Hepatic stellate cell (primary cell): ENCODE measurements at regions not wholly inside any gene's neighbourhood (a gene's known extent, or its start where the extent isn't known, plus 50 kb on each side); places are given as distances from the start of the nearest gene placed in this dataset.
A peak's percentile ranks its signal among the peaks of the same experiment; 100 is the strongest.

Source experiments
- DNase-seq: peaks from one replicate; pipeline ENCODE4 v3.0.0; 2011; ENCODE audit warnings: low spot score

DNA sequence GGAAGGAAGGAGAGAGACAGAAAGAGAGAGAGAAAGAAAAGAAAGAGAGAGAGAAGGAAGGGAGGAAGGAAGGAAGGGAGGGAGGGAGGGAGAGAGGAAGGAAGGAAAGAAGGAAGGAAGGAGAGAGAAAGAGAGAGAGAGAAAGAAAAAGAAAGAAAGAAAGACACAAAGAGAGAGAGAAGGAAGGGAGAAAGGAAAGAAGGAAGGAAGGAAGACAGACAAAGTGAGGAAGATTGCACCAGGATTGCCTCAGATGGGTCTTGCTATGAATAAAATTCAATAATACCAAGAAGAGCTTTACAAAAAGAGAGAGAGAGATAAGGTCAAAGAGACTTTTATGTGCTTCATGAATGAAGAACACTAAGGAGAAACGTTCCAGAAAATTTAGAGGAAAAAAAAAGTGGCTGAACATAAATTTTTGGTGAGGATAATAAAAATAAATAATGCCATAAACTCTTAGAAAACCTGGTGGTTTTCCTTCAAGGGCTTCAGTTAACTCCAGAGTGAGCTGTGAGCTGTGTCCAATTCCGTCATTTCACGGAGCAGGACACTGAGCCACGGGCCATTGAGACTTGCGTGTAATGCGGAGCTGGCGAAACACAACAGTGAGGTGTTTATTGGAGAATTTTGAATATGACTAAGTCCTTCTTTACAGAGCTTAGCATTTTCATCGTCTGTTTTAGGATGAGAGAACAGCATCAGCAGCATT lies 72.7 kb upstream of the TNRC6C start:
- no peak for DNase-seq

DNA sequence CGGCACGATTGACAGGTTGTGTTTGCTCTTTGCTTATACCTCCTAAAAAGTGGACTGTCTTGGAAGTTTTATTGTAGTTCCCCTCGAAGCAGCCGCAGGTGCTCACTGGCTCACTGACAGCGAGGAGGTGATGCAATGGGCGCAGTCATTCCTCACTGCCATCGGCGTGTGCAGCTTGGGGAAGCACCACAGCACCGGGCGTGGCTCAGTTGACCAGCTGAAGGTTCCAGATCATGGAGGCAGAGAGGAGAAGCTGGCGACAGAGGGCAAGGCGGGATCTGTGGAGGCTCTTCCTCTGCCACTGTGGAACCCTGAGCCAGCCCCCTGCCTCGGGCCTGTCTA lies 72.1 kb upstream of the TNRC6C start:
- DNase-seq, result no peak

DNA sequence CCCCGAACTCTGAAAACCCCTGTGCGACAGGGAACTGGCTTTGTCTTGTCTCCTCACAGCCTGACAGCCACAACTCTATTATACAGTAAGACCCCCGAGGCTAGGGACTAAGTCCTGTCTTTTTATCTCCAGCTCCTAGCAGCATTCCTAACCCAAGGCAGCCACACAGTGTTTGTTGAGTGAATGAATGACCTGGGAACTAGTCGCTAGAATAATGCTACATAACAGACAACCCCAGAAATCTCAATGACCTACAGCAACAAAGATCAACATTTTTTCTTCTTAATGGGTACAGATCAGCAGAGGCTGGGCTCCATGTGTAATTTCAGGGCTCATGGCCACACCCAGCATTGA lies 71.4 kb upstream of the TNRC6C start:
- no peak for DNase-seq

DNA sequence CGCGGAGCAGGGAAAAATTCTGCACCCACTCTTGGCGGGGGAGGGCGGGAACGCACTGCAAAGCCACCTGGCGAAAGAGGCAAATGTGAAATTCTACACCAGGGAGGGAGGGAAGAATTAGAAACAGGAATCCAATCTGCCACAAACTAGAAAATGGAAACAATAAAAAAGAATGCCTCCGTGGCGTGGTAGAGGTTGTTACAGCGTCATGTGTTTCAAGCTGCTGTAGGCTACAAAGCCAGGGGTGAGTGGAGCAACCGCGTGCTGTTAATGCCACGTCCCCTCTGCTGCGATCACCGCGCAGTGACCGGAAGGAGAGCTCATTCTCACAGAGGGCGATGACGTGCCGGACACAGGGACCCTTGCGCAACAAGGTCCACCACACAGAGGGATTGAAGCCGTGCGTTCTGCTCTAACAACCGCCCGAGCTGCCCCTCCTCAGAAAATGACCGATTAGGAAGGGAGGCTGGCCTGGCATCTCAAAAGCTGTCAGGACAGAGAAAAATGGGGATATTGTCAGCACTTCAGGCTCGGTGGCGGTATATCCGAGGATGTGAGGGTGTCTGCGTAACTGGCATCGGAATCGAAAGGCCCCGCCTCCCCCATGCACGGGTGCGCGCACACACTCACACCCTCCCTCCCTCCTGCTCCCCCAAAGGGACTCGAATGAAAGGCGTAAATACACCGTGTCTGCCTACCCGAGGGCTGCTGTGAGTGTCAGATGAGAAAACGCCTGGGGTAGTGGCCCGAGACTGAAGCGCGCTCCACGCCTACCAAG lies 70.8 kb upstream of the TNRC6C start:
- peak; percentile 84 for DNase-seq

DNA sequence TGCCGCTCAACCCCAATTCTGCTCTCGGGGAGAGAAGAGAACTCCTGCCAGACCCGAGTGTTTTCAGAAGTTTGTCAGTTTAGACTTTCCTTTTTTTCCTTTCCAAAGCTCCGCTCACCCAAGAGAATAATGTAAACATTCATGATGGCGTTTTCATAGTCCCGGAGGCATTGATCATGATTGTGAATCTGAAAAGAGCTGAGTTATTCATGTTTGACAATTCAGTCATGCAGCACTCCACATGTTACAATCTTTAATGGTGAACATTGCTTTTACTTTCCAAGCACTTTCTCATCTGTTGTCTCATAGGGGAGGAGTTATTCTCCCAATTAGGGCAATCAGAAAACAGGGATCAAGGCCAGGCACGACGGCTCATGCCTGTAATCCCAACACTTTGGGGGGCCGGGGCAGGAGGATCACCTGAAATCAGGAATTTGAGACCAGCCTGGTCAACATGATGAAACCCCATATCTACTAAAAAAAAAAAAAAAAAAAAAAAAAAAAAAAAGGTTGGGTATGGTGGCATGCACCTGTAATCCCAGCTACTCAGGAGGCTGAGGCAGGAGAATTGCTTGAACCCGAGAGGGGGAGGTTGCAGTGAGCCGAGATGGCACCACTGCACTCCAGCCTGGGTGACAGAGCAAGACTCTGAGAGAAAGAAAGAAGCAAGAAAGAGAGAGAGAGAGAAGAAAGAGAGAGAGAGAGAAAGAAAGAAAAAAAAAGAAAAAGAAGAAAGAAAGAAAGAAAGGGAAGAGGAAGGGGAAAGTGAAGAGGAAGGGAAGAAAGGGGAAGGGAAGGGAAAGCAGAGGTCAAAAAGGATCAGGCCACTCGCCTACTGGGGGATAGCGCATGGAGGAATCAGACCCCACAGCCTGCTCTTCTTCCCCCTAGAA lies 70.0 kb upstream of the TNRC6C start:
- DNase-seq, result no peak

DNA sequence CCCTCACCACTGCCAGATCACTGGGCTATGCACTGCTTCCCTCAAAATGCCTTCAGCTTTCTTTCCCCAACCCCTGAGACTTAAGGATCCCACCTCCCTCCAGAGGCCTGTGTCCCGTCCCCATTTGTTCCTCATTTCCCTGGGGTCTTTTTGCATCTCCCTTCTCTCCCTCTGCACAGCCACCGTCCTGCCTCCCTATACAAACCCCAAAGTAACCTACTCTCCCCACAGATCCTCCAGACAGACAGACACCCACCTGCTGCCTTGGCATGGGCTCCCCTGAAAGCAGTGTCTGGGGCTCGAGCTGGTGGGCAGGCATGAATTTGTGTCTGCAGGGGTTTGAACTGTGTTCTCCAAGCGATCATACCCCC lies 69.4 kb upstream of the TNRC6C start:
- DNase-seq, result no peak

DNA sequence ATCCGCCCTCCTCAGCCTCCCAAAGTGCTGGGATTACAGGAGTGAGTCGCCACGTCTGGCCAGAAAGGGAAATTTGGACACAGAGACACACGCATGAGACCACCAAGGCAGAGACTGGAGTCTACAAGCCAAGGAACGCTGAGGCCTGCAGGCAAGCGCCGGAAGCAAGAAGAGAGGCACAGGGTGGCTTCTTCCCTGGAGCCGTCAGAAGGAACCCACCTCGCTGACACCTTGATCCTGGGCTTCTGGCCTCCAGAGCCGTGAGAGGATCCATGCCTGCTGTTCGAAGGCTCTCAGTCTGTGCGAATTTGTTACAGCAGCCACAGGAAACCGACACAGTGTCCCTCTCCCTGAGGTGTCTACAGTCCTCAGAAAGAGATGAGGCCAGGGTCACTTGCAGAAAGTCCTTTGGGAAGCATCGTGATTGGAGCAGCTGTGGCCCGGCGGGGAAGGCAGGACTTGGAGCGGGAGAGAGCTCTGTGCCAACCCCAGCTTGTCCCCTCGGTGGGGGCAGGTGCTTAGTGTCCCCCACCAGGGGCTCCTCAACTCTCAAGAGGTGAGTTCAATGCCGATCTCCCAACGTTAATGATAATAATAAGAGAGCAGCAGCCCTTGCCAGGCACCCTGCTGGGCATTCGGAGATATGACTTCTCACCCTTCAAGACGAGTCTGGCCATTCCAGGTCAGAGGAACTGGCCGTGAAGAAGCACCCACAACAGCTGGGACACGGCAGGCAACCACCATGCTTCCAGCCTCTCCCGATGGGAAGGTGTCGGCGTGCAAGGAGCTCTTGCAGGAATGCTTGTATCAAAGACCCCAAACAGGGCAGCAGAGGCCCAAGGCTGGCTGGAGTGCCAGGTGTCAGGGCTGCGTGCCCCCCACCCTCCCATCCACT lies 68.4 kb upstream of the TNRC6C start:
- no peak for DNase-seq

DNA sequence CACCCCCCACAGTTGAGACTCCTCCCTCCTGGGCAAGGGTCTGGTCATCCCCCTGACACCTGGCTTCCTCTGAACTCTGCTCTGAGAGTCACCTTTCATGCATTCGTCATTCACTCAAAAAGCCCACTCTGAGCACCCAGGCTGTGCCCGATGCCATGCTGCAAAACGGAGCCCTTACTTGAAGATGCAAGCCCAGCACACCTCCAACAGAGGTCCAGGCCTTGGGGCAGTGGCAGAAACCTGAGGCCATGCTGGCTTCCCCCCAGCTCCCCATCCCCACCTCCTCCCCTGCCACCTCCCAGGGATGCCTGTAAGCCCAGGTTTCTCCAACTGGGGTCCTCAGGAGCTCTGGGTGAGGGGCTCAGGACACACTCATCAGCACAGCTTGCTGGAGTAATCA lies 67.7 kb upstream of the TNRC6C start:
- DNase-seq, result no peak

DNA sequence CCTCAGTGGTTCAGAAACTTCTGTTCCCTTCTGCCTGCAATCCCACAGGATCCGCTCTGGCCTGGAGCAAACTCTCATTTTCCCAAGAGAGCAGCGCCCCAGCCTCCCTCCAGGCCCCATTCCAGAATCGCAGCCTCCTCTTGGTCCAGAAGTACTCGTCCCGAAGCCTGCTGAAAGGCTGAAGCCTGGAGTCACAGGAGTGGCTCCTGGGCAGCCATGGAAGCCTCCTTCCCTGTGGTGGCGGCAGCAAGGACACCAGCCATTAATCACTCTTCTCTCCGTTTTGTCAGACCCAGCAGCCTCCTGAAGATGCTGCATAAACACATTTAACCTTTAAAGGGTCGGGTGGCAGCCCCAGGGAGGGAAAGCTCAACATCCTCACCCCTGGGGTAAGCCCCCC lies 66.9 kb upstream of the TNRC6C start:
- DNase-seq, result no peak

DNA sequence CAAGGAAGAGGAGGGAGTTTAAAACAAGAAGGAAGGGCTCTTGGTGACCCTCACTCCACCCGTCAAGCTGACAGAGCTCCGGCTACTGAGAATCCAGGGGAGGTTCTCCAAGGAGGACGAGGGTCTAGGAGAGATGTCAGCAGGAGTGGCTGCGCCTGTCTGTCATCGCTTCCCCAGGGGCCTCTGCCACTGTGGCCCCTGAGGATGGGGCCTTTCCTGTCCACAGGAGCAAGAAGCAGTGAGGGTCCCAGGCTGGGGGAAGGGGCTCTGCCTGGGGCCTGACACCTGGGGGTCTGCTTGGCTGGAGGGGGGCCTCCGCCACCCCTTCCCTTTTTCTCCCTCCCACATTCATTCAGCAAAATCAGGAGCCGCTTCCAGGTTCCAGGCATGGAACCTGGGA lies 66.5 kb upstream of the TNRC6C start:
- DNase-seq, result no peak

DNA sequence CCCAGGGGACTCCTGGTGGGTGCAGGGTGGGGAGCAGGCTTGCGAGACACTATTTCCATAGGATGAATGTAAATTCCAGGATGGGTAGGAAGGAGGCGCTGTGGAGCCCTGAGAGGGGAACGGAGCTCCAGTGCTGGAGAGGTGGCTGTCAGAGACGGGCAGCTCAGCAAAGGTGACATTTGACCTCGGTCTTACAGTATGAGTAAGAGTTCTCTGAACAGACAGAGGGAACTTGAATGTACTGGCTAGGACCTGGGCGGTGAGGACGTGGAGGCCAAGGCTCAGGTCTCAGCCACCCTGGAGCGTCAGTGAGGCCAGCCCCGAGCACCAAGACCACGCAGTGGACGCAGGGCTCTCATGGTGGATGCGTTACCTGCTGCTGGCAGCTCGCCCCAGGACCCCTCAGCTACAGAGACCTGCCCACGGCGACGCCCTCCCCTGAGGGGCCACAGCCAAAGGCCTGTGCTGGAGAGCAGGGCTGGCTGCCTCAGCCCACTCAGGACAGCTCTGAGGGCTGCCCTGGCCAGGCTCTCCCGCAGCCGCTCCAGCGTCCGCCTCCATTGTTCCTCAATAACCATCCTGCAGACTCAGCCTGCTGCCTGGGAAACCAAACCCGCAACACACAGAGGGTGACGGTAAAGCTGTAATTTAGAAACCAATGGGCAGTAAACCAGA lies 65.9 kb upstream of the TNRC6C start:
- DNase-seq, result no peak

DNA sequence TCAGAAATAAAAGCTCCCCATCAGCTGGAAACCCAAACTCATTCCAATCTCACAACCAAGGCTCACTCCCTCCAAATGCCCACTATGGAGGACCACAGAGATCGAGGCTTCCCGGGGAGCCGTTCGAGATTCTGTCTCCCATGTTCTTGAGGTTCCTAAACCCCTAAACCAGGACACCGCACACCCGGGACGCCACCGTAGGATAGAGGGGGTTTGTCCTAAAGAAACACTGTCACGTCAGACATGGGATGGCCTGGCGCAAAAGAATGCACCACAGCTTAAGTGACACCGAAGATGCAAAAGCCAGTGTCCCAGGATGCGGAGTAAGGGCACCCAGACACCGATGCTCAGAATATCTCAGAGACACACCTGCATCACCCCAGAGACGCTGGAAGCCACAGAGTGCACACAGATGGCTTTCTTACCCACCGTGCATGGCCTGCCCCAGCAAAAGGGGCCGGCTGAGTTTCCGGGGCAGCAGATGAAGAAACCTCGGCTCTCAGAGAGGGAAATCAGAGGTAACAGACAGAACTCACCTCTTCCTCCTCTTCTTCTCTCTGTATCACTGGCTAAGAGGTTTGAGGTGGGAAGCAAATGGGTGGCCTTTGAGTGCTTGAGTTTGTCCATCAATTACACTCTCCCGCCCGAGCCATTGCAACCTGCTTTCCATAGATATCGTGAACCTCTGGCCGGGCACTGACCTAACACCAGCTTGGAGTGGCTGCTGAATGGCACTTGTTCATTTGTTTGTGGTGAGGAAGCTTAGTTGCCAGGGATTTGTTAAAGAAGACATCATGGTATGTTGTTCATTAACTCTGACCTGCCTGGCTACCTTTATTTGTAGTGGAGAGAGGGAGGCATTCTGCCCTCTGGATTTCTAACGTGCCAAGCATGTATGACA lies 65.1 kb upstream of the TNRC6C start:
- no peak for DNase-seq

DNA sequence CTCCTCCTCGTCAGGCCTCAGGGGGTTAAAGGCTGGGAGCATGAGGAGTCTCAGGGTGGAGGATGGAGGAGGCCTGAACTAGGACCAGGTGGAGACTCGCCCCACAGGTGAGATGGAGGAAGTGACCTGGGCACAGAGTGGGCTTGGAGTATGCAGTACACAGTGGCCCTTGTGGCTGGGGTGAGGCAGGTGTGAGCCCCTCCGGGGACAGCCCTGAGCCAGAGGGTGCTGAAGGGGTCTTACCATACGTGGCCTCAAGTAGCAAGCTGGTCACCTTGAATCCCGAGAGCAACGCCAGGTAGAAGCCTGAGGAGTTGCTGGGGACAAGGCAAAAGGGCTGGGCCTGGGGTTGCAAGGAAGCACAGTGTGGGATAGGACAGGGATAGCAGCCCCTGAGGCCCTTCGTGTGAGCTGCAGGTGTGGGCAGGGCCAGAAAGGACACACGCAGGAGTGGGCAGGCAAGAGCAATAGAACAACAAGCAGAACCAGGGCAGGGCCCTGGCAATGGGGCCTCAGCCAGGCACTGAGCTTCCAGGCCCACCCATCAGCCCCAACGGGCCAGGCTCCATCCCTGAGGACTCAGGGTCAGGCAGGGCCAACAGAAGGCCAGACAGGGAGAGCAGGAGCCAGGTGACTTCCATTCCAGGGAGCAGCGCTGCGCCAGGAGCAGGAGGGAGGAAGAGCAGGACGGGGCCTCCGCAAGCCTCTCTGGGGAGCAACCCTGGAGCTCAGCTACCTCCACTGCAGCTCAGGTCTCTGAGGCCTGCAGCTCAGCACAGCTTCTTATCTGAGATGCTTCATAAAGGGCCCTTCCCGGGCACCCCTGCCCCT lies 64.2 kb upstream of the TNRC6C start:
- no peak for DNase-seq

DNA sequence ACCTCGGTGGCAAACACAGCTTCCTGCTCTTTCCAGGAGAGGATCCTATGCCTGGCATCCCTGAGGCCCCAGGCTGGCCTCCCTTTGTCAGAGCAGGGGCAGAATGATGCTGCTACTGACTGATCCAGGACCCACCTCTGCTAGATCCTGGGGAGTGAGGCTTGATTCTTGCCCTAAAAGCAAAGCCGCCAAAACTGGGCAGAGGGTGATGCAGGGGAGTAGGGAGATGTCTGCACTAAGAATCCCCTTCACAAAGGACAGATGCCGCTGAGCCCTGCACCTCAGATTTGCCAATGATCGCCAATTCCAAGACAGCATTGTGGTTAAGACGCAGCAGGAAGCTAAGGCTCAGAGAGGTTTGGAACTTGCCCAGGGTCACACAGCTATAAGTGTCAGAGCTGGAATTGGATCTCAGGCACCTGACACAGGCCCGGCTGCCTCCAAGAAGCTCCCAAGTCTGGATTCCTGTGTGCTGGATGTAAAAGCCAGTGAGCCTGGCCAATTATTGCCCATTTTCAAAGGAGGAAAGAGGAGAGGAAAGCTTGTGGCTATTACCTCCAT lies 60.7 kb upstream of the TNRC6C start:
- no peak for DNase-seq

DNA sequence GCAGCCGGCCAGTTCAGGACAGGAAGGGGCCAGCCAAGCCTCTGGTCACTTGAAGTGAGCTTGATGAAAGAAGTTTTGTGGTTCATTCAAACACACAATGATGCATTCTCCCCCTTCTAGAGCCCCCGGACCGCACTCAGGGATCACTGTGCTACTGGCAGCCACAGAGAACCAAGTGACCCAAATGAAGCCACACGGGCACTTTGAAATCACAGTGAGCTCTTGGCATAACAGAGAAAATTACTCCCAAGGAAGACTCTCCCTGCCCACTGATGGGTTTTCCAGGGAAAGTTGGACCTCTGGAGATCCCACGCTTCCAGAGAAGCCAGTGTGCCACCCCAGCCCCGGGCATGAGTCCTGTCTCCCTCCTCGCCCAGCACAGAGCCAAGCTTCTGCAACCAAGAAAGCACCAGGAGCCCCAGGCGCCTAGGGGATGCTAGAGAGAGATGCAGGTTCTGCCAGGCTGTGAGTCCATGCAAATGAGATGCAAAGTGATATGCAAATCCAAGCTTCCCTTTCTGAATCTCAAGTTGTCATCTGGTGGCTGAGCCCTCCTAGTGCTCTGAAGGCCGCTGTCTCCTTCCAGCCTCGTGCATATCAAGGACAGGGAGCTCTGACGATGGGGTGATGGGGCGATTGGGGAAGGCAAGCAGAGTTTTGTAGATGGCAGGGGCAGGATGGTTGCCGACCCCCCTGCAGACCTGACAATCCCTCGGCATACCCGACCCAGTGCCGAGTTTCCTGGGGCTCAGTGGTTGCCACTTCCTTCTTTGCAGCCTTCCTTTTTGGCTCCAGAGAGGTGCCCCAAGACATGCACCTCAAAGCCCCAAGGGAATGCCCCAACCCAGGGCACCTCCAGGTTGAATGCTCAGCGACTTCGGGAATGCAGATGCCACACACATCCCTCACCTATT lies 59.7 kb upstream of the TNRC6C start:
- no peak for DNase-seq

DNA sequence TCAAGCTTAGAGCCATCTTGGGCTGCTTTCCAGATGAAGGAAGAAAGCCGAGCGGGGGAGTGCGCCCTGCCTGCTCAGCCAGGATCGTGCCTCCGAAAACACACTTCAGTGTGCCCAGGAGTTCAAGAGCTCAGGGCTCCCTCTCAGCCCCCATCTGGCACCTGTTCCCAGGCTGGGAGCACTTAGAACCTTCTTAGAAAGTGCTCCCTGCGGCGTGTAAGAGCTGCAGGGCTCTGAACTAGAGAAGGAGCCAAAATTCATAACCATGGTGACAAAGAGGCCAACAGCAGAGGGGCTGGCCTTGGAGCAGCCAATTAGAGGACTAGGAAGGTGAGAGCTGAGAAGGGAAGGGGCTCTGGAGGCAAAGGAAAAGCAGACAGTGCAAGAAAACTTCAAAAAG lies 59.0 kb upstream of the TNRC6C start:
- DNase-seq, result no peak

DNA sequence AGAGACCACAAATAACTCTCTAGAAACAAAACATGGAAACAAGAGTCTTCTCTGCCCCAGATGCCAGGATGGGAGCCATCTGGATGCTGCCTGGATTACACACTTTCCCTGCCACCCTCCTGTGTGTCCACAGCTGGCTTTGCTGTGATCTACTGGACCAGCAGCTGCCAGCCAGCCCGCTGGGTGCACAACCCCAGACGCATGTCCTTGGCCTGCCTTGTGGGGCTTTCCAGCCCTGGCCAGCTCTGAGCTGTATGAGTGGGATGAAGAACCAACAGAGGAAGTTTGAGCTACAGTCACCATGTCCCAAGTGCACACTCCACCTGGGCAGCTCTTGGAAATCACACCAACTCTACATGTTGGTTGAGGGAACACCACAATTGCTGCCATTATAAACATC lies 57.0 kb upstream of the TNRC6C start:
- DNase-seq, result no peak

DNA sequence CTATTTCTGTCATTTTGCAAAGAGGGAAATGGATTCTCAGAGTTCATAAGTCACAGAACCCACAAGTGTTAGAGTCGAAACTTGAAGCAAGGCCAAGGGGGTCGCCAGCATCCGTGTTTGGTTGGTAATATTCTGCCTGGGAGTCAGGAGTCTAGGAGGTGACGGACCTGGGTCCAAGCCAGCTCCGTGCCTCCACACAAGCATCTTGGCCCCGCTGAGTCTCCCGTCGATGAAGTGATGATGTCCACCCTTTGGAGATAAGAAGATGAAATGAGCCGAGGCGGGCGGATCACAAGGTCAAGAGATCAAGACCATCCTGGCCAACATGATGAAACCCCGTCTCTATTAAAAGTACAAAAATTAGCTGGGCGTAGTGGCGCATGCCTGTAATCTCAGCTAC lies 53.2 kb upstream of the TNRC6C start:
- no peak for DNase-seq
